Renal cortical epithelial cell (primary cell): ENCODE measurements at regions not wholly inside any gene's neighbourhood (a gene's known extent, or its start where the extent isn't known, plus 50 kb on each side); places are given as distances from the start of the nearest gene placed in this dataset.
"Not testable (repeated sequence)": the region's sequence is repeated elsewhere in the genome, so short reads cannot be mapped to it uniquely, and the experiment has no call there.

ENCODE experiments used
- DNase-seq: peaks from one replicate; pipeline ENCODE4 v3.0.0-alpha.2; 2011; ENCODE audit warnings: low read depth

DNA sequence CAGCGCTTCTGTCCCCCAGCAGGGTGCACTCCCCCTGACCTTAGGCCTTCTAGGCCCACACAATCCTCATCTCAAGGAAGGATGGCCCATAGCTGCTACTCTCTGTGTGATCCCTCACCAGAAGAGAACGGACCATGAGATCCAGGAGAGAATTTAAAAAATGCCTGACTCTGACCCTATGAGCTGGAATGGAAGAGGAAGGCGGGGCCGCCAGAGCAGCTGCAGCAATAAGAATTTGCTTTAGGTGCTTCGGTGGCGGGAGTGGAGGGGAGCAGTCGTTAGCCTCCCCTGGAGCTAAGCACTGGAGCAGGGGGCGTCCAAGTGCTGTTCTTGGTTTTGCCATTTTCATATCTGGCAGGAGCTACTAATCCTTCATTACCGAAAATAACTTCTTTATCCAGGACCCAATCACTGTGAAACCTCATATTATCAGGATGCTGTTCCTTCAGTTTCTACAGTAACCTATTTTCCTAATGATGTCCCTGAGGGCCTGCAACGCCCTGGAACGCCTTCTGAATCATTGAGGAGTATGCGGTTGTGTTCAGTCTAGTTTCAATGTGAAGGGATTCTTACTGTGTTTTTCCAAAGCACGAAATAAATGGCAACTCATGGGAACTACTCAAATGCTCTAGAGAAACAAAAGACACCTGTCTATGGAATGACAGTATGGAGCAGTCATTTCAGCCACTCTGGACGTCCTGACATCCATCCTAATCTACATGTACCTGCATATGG lies 105.1 kb upstream of the SIX2 start:
- DNase-seq: no peak

DNA sequence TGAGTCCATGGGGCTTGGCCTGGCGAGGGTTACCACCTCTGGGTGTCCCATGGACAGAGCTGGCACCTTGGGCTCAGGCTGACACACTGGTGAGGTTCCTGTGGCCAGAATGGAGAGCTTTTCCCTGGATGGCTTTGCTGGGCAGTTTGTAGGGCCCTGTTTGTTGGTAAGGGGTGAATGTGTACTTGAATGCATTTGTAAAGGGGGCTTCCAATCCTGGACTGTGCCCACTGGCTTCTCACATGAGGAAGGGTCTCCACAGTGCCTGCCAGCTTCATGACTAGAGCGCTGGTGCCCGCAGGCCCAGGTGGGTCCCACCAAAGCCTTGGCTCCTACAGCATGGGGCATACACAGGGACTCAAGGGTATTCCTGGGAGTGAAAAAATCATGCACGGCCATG lies 103.5 kb upstream of the SIX2 start:
- DNase-seq: no peak

DNA sequence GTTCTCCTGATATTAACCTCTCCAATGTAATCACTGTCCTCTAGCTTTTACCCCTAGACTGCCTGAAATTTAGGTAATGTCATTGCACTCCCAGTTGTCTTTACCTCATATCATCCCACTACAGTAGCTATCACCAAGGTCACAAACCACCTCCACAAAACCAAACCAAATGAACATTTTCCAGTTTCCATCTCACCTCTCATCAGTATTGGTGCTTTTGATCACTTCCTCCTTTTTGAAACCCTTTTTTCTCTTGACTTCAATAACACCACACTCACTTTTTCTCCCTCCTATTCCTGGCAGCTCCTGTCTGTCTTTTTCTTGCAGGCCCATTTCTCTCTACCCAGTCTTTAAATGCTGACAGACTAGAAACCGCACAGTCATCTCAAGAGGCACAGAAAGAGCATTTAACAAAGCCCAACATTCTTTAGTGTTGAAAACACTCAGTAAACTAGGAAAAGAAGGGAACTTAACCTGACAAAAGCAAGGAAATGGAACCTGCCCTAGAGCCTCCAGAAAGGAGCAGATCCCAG lies 95.9 kb upstream of the SIX2 start:
- DNase-seq: no peak

GRCh38 chr2:45104429-45104828 lies 95.2 kb upstream of the SIX2 start:
- DNase-seq: no peak

- no peak for DNase-seq
These were observed 94.4 kb upstream of the SIX2 start for GRCh38 chr2:45103351-45104345.

- DNase-seq: no peak
These were observed 93.4 kb upstream of the SIX2 start for GRCh38 chr2:45102579-45103117.

DNA sequence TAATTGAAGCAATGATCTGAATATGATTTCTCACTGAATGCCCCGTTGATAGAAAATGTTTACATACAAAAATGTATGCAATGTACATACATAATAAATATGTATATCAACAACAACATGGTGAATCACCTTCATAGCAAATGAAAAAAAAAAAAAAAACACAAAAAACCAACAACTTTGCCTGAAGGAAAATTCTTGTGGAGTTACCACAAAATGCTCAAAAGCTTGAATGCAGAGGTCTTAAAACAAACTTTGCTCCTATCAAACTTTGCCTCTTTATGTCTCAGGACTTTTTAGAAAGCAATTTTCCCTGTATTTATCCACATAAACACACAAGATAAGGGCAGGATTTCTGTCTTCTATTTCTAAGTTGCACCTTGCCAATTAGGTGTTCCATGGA lies 92.9 kb upstream of the SIX2 start:
- peak; percentile 11 for DNase-seq

DNA sequence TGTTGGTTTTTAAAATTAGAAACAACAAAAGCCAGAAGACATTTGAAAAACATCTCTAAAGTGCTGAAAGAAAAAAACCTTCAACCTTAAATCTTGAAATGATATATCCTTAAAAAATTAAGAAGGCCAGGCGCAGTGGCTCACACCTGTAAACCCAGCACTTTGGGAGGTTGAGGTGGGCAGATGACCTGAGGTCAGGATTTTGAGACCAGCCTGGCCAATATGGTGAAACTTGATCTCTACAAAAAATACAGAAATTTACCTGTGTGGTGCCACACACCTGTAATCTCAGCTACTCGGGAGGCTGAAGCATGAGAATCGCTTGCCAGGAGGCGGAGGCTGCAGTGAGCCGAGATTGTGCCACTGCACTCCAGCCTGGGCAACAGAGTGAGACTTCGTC lies 87.7 kb upstream of the SIX2 start:
- no peak for DNase-seq

GRCh38 chr2:45096038-45096437 lies 86.8 kb upstream of the SIX2 start:
- DNase-seq: not testable (repeated sequence)

- no peak for DNase-seq
These were observed 84.4 kb upstream of the SIX2 start for GRCh38 chr2:45093663-45094062.

GRCh38 chr2:45093181-45093580 lies 83.9 kb upstream of the SIX2 start:
- no peak for DNase-seq

DNA sequence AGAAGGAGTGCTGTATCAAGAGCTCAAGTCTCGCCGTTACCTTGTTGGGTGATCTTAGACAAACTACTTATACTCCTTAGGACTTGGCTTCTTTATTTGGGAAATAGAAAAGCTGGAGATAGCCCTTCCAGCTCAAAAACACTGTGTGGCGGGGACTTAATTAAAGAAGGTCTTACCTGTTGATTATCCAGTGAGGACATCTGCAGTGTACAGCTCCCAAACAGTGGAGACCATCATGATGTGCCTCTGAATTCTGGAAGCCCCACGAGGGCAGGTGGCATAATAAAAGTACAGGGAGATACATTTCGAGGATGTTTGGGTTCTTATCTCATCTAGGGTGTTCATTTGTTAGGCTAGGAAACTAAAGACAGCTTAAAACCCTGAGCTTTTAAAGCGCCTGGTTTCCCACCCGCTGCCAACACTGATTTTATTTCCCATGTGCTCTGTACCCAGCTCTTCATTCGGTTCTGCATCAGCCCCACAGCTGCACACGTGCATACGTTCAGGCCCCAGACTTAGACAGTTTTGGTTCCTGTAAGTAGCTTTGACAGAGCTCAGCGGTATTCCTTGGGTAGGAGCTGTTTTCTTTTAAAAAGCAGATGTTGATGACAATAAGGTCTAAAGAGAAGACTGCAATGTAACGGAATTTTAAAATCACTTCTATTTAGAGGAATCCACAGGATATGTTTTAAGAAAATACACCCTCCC lies 80.5 kb upstream of the SIX2 start:
- DNase-seq: no peak

DNA sequence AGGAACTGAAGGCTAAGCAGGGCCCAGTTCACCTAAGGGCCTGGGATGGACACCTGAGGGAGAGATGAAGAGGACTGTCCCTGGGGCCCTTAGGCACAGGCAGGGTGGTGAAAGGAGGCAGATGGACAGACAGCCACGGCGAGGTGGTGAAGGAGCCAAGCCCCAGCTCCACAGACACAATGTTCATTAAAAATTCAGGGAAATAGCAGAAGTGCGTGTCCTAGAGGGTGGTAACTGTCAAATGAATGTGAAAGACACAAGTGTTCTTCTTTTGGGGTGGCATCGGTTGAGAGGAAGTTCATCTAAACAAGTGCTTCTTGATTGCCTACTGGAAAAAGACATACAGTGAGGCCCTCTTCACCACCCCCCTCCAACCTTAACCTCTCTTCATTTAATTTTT lies 76.2 kb upstream of the SIX2 start:
- DNase-seq: no peak

GRCh38 chr2:45084361-45085020 lies 75.2 kb upstream of the SIX2 start:
- no peak for DNase-seq

- DNase-seq: no peak
These were observed 73.9 kb upstream of the SIX2 start for GRCh38 chr2:45083175-45083574.

- no peak for DNase-seq
These were observed 65.5 kb upstream of the SIX2 start for GRCh38 chr2:45074713-45075112.

DNA sequence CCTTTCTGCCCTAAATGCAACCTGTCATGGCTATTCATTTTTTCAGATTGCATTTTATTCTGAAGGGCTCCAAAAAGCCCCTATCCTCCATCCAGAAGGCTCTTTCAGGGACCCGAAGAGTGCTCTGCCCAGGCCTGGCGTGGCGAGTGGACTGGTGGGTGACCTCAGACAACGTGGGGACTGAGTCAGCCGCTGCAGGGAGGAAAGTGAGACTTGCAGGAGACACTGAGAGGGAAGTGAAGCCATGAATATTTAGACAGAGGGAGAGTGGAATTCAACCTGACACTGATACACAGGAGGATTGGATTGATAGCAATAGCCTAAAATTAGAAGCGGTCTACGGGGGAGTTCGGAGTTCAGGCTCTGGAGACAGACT lies 63.6 kb upstream of the SIX2 start:
- no peak for DNase-seq

DNA sequence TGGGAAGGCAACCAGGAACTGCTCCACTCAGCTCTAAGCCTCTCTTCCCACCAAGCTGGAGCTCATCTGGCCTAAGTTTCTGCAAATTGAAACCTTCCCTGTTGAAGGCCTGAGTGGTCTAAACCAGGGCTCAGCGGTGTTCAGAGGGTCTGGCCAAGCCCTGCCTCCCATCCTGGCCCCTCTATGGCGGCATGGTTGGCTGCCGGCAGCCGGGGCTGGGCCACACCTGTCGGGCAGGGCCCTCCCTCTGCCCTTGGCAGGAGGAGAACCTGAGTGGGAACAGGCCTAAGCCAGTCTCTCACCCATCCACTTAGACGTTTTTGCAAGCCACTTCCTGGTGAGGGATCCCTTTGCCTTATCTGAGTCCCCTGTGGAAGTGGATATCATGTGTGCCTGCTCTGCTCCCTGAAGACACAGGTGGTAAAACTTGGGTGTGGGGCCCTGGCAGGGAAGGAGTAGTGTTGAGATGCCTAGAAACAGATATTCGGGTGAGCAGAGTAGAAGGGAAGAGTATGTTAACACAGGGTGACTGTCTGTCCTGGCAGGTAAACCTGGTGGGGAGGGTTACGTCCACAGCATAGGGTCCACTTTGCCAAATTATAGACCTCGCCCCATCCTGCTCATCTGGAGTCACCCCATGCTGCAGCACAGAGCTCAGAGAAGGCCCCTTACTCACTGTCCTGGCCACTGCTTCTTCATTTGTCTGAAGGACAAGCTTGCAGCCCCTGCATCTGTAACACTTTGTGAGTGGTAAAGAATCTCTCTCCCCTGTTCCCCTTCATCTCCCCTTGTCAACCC lies 63.0 kb upstream of the SIX2 start:
- no peak for DNase-seq

DNA sequence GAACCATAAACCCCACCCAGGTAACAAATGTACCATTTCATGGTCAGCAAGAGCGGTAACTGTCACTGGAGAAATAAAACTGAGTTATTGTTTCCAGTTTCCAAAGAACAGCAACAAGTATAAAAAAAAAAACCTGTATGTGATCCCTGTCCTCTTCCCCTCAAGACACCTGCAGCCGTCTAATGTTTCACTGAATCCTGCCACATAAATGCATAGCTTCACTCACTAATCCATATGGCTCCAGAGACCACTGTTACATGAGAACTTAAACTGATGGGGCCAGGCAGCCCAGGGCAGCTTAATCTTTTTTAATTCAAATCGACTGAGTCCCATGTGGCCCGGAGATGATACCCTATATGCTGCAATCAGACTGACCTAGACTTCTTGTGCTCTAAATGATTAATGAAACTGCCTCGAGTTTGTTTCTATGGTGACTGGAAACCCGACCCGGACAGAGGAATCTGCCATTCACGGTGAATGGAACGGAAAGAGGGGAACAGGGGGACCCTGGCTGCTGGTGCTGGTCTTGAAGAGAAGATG lies 60.9 kb upstream of the SIX2 start:
- DNase-seq: peak; percentile 6

GRCh38 chr2:45069684-45070083 lies 60.4 kb upstream of the SIX2 start:
- no peak for DNase-seq
